Vagina (tissue), 2 donors: ENCODE measurements at regions not wholly inside any gene's neighbourhood (a gene's known extent, or its start where the extent isn't known, plus 50 kb on each side); places are given as distances from the start of the nearest gene placed in this dataset.

ENCODE experiments used
- DNase-seq, 2 donors: peaks; one replicate each; pipeline ENCODE4 v3.0.0-alpha.2; 2017; ENCODE audit errors: extremely low spot score in 2 of 2
- H3K27ac ChIP-seq: fragments of 200-600 bp; sonication (generic); one replicate; pipeline ENCODE4 v1.5.1; 2019
- H3K27me3 ChIP-seq: fragments of 200-600 bp; sonication (generic); one replicate; pipeline ENCODE4 v1.5.1; 2019
- H3K36me3 ChIP-seq, 2 donors: fragments of 200-600 bp; sonication (generic); one replicate each; pipeline ENCODE4 v1.5.1; 2017 to 2019
- H3K4me1 ChIP-seq: fragments of 200-600 bp; sonication (generic); one replicate; pipeline ENCODE4 v1.5.1; 2019
- H3K4me3 ChIP-seq, 2 donors: fragments of 200-600 bp; sonication (generic); 1 replicate in 1 of 2; 2 replicates in 1 of 2; pipeline ENCODE4 v1.5.1; 2016 to 2019
- H3K9me3 ChIP-seq: fragments of 200-600 bp; sonication (generic); one replicate; pipeline ENCODE4 v1.5.1; 2019
- POLR2A ChIP-seq, 2 donors: fragments of 450-650 bp; IDR thresholded peaks; one replicate each; pipeline ENCODE4 v1.6.1; 2017; ENCODE audit warnings: antibody characterized with exemption in 2 of 2, mild to moderate bottlenecking in 2 of 2, moderate library complexity in 2 of 2
- POLR2AphosphoS5 ChIP-seq, 2 donors: sonication (generic); formaldehyde crosslinking; IDR thresholded peaks; one replicate each; pipeline ENCODE4 v1.9.0; 2017; ENCODE audit warnings: antibody characterized with exemption in 2 of 2, mild to moderate bottlenecking in 2 of 2, low read depth in 1 of 2; ENCODE audit not compliant: insufficient read depth in 1 of 2
- intact Hi-C: fragments of 100-400 bp; cut with DNase I; formaldehyde crosslinking; loops from one replicate; pipeline ENCODE4 v1.15.1; 2023
- TF ChIP-seq, protein P1 (sequence below), 3 experiments: fragments of 450-650 bp in 2 of 3; fragments of 200-600 bp in 1 of 3; sonication (generic) in 1 of 3; IDR thresholded peaks; one replicate each; pipeline ENCODE4 v1.5.1; 2017 to 2019; ENCODE audit warnings: antibody characterized with exemption in 3 of 3, mild to moderate bottlenecking in 2 of 3, moderate library complexity in 2 of 3

DNA sequence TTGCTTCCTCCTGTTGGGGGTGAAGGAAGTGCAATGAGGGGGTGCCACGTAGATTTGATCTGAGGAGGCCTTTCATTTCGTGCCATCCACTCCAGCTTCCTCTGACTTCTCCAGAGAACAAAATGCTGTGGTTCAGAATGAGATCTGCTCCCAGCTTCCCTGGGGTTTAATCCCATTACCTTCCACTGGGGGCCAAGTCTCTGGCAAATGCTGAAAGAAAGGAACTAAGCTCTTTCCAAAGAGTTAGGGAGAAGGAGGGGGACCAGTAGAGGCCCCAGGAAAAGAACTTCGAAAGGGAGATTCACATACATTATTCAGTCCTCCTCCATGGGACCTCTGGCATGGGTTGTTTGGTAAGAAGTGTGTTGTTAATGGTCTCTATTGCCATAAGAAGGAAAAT is 727.0 kb downstream of the TYW1 start:
- intact Hi-C loops, result no loop called here

GRCh38 chr7:67724435-67724834 is 727.8 kb downstream of the TYW1 start:
- no peak for TF ChIP-seq POLR2A (IDR thresholded peaks at IDR 0.05)
- H3K4me3 ChIP-seq, result no peak overlapping the region
- H3K36me3 ChIP-seq, result no peaks in the 10 kb centered on the region
- H3K9me3 ChIP-seq, result no peaks in the 10 kb centered on the region
- H3K4me1 ChIP-seq, result no peaks in the 10 kb centered on the region
- H3K27ac ChIP-seq, result no peak overlapping the region
- intact Hi-C loops, result no loop called here
- H3K27me3 ChIP-seq, result no peaks in the 10 kb centered on the region
- no peak for DNase-seq

More for the DNA sequence above, 727.0 kb downstream of the TYW1 start:
- H3K9me3 ChIP-seq, result no peaks in the 10 kb centered on the region
- TF ChIP-seq, protein P1, sequence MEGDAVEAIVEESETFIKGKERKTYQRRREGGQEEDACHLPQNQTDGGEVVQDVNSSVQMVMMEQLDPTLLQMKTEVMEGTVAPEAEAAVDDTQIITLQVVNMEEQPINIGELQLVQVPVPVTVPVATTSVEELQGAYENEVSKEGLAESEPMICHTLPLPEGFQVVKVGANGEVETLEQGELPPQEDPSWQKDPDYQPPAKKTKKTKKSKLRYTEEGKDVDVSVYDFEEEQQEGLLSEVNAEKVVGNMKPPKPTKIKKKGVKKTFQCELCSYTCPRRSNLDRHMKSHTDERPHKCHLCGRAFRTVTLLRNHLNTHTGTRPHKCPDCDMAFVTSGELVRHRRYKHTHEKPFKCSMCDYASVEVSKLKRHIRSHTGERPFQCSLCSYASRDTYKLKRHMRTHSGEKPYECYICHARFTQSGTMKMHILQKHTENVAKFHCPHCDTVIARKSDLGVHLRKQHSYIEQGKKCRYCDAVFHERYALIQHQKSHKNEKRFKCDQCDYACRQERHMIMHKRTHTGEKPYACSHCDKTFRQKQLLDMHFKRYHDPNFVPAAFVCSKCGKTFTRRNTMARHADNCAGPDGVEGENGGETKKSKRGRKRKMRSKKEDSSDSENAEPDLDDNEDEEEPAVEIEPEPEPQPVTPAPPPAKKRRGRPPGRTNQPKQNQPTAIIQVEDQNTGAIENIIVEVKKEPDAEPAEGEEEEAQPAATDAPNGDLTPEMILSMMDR (IDR thresholded peaks at IDR 0.05), result no peak
- no peak for TF ChIP-seq POLR2AphosphoS5 (IDR thresholded peaks at IDR 0.05; ENCODE audit: insufficient read depth in 1 of 2, low read depth in 1 of 2)
- no peak for TF ChIP-seq POLR2A (IDR thresholded peaks at IDR 0.05)
- no peaks in the 10 kb centered on the region for H3K27me3 ChIP-seq
- H3K36me3 ChIP-seq, result no peaks in the 10 kb centered on the region
- H3K4me1 ChIP-seq, result no peaks in the 10 kb centered on the region
- H3K4me3 ChIP-seq, result no peak overlapping the region
- H3K27ac ChIP-seq, result no peak overlapping the region
- DNase-seq, result no peak

DNA sequence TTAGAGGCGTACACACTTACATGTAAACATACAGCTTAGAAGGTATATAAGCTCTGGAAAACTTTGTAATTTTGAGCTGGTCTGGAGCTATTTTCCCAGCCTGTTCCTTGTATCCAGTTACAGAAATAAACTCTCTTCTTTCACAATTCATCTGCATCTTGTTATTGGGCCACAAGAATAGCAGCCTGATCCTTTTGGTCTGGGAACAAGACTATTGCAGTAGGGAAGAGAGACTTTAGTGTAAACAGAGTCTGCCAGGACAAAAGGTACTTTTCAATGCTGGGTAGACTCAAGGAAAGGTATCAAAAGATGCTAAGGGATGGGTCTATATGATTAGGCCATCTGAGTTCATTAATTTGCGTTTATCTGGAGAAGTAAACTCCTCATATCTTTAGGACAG is 728.3 kb downstream of the TYW1 start:
- Histone ChIP-seq H3K36me3 (no peaks in the 10 kb centered on the region), H3K4me1 (no peaks in the 10 kb centered on the region), H3K27ac (no peak overlapping the region), H3K4me3 (no peak overlapping the region), H3K27me3 (no peaks in the 10 kb centered on the region), H3K9me3 (no peaks in the 10 kb centered on the region)
- intact Hi-C loops, result no loop called here
- no peak for DNase-seq
- TF ChIP-seq POLR2A (IDR thresholded peaks at IDR 0.05) (no peak), POLR2AphosphoS5 (IDR thresholded peaks at IDR 0.05; ENCODE audit: insufficient read depth in 1 of 2, low read depth in 1 of 2) (no peak)
- TF ChIP-seq, protein P1 (IDR thresholded peaks at IDR 0.05), result no peak

GRCh38 chr7:67725423-67725822 is 728.8 kb downstream of the TYW1 start:
- Histone ChIP-seq H3K36me3 (no peaks in the 10 kb centered on the region), H3K9me3 (no peaks in the 10 kb centered on the region), H3K4me3 (no peak overlapping the region), H3K27ac (no peak overlapping the region), H3K4me1 (no peaks in the 10 kb centered on the region), H3K27me3 (no peaks in the 10 kb centered on the region)
- no peak for DNase-seq
- TF ChIP-seq POLR2AphosphoS5 (IDR thresholded peaks at IDR 0.05; ENCODE audit: insufficient read depth in 1 of 2, low read depth in 1 of 2), result no peak
- no peak for TF ChIP-seq POLR2A (IDR thresholded peaks at IDR 0.05)
- TF ChIP-seq, protein P1 (IDR thresholded peaks at IDR 0.05), result no peak
- intact Hi-C loops, result no loop called here

DNA sequence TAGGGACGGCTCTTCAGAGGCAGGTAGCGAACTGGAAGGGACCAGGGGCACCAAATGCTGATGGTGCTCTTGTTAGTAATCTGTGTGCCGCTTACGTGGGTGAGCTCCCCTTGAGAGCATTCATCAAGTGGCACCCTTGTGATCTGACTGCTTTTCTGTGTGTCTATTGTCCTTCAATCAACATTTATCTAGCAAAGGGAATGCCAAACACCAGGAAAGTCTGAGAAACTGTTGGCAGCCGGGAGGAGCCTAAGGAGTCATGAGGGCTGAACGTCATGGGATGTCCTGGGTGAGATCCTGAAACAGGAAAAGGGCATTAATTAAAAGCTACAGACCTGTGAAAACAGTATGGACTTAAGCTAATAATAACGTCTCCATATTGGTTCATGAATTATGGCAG is 733.1 kb downstream of the TYW1 start:
- Histone ChIP-seq H3K27me3 (no peaks in the 10 kb centered on the region), H3K4me3 (no peak overlapping the region), H3K4me1 (no peaks in the 10 kb centered on the region), H3K9me3 (no peaks in the 10 kb centered on the region), H3K36me3 (no peaks in the 10 kb centered on the region), H3K27ac (no peak overlapping the region)
- no peak for DNase-seq
- no peak for TF ChIP-seq POLR2AphosphoS5 (IDR thresholded peaks at IDR 0.05; ENCODE audit: insufficient read depth in 1 of 2, low read depth in 1 of 2)
- intact Hi-C loops, result no loop called here

GRCh38 chr7:67731704-67732103 is 735.1 kb downstream of the TYW1 start:
- no peaks in the 10 kb centered on the region for H3K27me3 ChIP-seq
- TF ChIP-seq, protein P1 (IDR thresholded peaks at IDR 0.05), result no peak
- TF ChIP-seq POLR2AphosphoS5 (IDR thresholded peaks at IDR 0.05; ENCODE audit: insufficient read depth in 1 of 2, low read depth in 1 of 2) (no peak), POLR2A (IDR thresholded peaks at IDR 0.05) (no peak)
- H3K9me3 ChIP-seq, result no peaks in the 10 kb centered on the region
- DNase-seq, result no peak
- H3K4me1 ChIP-seq, result no peaks in the 10 kb centered on the region
- H3K27ac ChIP-seq, result no peak overlapping the region
- intact Hi-C loops, result no loop called here
- no peak overlapping the region for H3K4me3 ChIP-seq
- H3K36me3 ChIP-seq, result no peaks in the 10 kb centered on the region
